ENCODE measurements at regions not wholly inside any gene's neighbourhood (a gene's known extent, or its start where the extent isn't known, plus 50 kb on each side); places are given as distances from the start of the nearest gene placed in this dataset.

DNA sequence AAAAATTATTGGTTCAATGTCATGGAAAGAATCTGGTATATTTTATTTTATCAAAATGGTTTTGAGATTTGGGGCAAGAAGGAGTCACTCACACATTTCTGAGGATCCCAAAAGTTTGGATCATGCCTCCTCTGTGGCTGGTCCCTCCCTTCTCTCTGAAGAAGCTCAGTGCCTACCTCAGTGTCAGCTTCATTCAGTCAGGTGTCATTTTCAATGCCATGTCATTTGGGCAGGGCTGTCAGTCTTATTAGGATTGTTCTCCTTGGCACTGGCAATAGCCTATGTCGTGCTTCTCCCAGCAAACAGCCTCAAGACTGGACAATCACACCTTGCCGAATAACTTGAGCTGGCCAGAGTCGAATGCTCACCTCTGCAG lies 264.5 kb upstream of the CAMK1G start:
- no peak for DNase-seq (ENCODE audit: extremely low read depth in 1 of 11, low read depth in 9 of 11, low spot score in 4 of 11)

DNA sequence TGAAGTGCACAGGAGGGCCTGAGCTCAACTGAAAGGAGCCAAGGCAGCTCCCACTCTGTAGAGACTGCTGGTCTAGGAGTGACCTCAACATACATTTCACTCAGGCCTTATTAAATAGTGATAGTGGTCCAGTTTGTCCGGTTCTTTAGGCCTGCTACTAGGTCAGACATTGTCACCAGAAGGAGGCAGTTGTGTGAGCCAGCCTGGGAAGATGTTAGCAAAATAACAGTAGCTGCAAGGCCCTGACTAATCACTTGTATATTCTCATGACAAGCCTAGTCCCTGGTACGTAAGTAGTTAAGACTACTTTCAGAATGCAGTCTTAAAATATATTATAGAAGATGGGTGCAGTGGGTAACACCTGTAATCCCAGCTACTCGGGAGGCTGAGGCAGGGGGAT lies 264.0 kb upstream of the CAMK1G start:
- DNase-seq (ENCODE audit: extremely low read depth in 1 of 11, low read depth in 9 of 11, low spot score in 4 of 11), result no peak

DNA sequence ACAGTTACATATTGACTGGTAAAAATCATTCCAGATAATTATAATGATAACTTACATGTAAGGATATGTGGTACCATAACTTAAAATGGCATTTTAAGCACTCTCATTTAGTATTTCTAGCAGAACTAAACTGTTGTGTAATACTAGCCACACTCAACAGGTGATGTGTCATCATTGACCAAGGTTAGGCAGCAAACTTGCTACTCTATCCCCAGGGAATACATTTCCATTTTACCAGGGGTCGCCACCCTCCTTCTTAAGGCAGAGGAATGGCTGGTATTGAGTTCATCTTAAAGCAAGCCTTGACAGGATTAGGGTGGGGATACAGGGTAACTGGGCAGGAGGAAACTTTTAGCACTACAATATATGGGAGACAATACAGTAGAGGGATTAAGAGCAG lies 259.8 kb upstream of the CAMK1G start:
- DNase-seq (ENCODE audit: extremely low read depth in 1 of 11, low read depth in 9 of 11, low spot score in 4 of 11), result no peak

DNA sequence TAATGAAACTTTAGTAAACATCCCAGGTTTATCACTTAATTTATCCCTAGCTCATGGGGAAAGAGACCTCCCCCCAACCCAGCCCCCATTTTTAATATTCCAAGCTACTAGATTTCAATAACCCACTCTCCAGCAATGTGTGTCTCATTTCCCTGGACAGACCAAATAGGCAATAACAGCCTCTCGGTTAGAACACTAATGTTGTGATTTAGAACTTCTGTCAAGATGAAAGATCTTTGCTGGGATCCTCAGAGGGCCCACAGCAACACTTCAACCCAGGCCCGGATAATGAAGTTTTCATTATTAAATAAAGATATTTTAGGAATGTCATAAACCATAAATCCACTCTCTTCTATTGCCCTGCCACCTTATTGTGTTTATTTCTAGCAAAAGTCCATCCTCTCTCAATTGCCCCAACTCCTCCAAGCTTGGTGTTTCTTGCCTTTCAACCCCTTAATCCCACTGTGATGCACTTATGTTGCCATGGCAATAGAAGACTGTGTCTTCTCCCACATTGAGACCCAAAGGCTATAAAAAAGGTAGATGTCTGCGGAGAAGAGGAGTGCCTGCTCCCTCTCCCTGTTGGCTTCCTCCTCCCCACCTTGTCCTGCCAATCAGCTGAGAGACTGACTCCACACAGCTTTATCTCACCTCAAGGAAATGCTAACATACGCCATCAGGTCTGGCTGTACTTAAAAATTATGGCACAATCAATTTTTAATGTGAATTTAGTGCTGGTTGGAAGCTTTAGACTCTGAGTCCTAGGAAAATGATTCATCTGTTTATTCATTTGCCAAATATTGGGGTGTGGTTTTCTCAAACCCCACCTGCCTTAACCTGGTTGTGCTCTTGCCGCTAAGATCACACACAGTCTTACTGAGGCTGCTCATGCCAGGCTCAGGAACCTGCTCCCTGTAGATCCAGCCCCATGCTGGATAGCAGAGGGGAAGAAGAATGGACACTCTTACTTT lies 258.3 kb upstream of the CAMK1G start:
- no peak for DNase-seq (ENCODE audit: extremely low read depth in 1 of 11, low read depth in 9 of 11, low spot score in 4 of 11)

DNA sequence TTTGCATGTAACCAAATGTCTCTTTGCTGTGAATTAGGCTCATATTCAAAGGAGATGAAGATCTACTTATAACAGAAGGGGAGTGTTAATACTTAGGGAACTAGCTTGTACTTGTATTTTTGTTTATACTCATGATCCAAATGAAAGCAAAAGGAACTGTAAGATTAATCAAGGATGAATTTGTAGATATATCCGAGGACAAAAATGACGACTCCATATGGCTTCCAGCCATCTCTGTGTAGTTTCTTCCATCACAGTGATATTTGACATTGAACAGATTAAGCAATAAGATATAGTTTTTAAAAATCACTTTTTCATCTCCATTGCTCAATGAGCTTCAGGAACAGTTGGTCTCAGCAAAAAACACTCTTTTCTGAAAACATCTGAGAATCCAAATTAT lies 257.4 kb upstream of the CAMK1G start:
- no peak for DNase-seq (ENCODE audit: extremely low read depth in 1 of 11, low read depth in 9 of 11, low spot score in 4 of 11)

DNA sequence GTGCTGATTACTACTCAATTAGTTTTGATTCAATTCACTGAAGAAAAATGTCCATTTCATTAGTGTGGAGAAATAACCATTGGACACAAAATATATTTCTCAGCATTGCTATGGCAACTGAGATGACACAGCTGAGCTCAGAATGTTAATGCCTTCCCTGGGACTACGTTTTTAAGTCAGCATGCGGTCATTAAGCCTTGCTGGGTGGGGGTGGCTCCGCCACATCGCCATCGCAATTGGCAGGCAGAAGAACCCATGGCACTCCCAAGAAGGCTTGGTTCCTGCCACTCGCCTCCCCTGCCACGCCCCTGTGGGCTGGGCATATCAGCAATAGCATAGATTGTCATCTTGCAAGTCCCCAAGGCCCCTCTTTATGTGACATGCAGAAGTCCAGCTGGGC lies 256.7 kb upstream of the CAMK1G start:
- DNase-seq (ENCODE audit: extremely low read depth in 1 of 11, low read depth in 9 of 11, low spot score in 4 of 11), result no peak

DNA sequence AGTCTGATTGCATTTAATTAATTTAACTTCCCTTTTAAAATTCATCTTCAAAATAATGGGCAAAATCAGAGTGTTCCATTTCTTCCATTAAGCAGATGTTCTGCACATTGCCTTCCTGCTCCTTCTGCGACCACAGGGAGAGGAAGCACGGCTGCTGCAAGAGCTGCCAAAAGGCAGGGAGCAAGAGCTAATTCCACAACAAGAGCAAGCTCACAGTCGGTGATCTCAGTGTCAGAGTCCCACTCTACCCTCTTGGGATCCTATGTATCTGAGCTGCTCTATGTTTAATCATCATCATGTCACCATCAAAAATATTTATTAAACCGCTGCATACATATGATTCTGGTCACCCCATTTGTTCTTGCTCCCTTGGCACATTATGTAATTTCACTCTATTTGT lies 255.3 kb upstream of the CAMK1G start:
- DNase-seq (ENCODE audit: extremely low read depth in 1 of 11, low read depth in 9 of 11, low spot score in 4 of 11), result no peak

DNA sequence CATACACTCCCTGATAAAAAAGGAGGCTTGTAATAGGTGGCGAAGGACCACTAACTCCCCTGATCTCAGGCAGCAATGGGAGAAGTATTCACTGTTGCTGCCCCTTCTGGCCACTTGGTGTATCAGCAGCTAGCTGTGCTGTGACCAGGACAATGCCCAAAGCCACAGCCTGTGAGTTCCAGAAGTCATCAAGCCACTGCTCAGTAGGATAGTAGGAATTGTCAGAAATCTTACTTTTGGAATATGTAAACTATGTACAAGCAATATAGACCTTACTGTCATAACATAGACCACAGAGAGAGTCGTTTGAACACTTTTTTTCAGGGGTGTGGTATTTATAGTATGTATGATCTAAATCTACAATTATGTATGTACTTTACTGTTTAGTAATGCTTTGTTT lies 248.3 kb upstream of the CAMK1G start:
- DNase-seq (ENCODE audit: extremely low read depth in 1 of 11, low read depth in 9 of 11, low spot score in 4 of 11), result no peak

DNA sequence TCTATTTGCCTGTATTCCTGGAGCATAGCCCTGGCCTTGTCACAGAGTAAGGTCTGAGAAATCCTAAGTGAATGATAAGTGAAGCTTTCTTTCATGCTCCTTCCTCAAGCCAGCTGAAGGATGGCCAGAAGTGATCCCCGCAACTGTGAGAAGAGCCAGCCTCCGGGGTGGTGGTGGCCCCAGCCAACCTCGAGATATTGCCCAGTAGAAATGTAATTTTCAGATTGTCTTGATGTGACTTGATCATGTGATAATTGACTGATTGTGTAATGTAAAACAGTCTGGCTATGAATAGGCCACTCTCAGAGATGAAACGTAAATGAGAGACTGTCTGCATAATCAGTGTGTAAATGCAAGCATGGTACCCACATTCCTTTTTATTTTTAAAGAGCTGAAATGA lies 242.4 kb upstream of the CAMK1G start:
- no peak for DNase-seq (ENCODE audit: extremely low read depth in 1 of 11, low read depth in 9 of 11, low spot score in 4 of 11)

DNA sequence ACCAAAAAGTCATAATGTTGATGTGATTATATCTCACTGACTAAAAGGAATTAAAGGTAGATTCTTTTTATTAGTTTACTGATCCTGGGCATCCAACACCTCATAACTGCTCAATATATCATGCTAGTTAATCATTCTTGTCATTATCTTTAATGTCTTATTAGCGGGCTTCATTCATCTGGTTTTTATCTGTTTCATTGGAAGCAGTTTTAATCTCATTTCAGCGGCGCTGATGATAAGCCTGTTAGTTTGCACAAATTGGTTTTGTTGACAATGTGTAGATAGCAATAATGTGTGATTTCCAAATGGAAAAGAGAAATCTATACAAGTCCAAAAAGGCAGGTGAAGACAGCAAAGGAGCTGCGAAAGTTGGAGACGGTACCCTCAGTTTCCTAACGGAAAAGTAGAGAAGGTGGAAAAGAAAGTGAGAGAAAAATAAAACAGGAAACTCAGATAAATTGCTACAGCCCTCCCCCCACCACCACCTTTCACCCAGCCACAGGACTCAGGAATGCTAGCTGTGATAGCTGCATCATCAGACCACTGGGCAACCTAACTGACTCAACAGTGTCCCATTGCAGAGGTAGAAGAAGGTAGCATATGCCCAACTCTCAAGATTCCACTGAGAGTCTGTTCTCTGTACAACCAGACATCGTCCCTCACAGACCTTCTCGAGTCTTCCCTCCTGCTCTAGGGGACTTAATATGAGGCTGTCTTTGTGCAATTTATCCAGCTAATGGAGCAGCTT lies 241.7 kb upstream of the CAMK1G start:
- DNase-seq (ENCODE audit: extremely low read depth in 1 of 11, low read depth in 9 of 11, low spot score in 4 of 11), result no peak

DNA sequence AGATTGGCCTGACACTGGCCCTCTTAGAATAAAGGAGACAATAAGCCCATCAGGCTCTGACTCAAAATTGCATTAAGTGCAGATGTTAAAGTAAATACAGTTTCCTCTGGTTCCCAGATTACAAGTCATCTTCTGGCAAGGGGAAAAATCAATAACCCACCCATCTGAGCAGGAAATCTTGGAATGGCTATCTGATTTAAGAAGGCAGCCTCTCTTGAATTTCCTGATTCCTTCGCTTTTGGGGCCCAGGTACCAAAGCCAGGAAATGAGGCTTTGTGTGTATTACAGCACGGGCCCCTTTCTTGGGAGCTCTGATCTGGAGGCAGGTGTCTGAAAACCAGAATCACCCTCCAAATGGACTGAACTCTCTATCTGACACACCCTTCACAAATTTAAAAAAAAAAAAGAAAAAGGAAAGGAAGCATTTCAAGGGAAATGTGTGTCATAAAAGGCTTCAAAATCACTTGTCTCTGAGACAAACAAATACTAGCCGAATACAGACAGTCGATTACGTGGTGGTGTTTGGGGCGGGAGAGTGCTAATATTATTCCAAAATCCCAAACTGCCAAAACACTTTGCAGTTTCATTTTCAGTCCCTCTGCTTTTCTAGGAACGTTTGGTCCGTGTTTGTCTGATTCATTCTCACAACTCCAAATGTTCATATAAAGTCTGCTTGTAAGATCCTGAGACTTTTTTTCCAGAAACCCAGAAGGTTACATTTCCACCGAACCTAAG lies 240.9 kb upstream of the CAMK1G start:
- no peak for DNase-seq (ENCODE audit: extremely low read depth in 1 of 11, low read depth in 9 of 11, low spot score in 4 of 11)

DNA sequence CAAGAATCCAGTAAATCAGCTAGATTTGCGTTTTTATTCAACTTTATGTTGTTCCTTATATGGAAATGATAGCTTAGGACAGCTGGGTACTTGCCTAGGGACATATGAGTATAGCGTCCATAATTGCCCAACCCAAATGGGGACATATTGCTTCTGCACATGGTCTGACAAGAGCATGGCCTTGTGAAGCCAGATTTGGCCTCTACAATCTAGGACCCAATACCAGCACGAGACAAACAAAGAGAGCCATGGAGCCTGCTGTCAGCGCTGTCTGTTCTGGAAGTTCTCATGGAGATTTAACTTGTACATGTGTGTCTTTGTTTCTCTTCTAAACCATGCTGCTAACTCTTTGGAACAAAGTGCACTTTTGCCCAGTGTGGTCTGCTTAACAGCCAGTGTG lies 240.0 kb upstream of the CAMK1G start:
- no peak for DNase-seq (ENCODE audit: extremely low read depth in 1 of 11, low read depth in 9 of 11, low spot score in 4 of 11)

DNA sequence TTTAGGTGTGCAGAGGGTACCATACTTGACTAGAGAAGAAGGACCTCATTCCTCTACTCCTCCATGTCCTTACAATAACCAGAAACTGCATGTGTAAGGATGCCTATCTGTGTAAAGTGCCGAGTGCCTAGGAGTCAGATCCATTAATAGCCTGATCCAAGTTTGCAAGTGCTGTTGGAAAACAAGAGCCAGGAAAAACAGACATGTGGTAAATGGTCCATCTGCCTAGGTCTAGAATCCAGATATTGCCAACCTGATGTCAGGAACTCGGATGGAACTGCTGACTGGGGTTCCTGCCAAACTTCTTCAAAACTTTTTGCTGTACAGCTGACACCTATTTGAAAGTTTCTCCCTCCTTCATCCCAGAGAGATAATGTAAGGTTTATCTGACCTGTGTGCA lies 239.4 kb upstream of the CAMK1G start:
- no peak for DNase-seq (ENCODE audit: extremely low read depth in 1 of 11, low read depth in 9 of 11, low spot score in 4 of 11)

DNA sequence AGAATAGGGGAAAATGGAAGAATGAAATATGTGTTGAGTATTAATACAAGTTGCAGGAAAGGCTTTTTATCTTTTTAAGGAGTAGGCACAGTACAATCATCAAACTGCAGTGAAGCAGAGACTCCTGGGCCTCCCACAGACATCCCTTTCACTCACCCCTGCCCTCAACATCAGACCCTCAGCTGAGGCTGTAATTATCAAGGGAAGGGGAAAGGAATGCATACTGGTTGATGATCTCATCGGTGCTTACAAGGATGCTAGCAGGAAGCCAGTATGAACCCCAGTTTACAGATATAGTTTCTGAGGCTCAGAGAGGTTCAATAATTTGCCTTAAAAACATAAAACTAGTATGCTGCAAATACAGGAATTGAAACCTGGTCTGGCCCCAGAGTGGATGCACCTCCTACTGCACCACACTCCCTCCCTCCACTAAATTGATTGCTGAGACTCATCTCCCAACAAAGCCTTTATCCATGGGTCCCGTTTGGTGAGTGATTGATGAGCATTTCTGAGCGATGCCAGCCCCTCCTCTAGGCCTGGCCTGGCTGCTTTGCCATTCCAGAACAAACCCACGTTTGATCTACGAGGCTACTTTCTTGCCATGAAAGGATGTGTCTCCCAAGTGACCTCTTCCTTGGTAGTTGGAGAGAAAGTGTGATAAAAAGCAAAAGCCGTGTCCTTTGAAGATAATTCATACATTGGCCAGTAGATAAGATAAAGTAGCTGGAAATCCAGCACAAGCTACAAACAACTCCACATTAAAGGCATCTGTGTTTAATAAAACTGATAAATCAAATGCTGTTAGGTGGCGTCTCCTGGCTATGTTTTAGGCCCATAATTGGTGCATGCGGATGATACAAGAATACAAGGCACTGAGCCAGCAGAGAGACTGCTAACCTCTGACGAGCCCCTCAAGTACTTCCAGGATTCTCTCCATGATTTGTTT lies 233.9 kb upstream of the CAMK1G start:
- no peak for DNase-seq (ENCODE audit: extremely low read depth in 1 of 11, low read depth in 9 of 11, low spot score in 4 of 11)

DNA sequence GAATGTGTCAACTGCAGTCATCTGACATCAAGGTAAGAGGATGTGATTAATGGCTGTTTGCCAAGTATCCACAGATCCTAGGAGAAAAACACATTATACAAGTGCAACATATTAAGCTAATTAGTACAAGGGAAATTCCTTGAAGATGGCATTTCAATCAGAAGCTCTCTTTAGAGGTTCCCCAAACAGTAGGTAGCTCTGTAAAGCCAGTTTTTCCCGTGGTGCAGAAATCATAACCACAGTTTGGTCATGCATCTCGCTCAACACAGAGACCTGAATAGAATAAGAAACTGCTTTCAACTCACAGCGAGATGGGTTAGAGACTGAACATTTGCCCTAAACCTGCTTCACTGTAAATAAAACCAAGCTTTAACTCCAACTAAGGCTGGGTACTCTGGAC lies 230.5 kb upstream of the CAMK1G start:
- no peak for DNase-seq (ENCODE audit: extremely low read depth in 1 of 11, low read depth in 9 of 11, low spot score in 4 of 11)

DNA sequence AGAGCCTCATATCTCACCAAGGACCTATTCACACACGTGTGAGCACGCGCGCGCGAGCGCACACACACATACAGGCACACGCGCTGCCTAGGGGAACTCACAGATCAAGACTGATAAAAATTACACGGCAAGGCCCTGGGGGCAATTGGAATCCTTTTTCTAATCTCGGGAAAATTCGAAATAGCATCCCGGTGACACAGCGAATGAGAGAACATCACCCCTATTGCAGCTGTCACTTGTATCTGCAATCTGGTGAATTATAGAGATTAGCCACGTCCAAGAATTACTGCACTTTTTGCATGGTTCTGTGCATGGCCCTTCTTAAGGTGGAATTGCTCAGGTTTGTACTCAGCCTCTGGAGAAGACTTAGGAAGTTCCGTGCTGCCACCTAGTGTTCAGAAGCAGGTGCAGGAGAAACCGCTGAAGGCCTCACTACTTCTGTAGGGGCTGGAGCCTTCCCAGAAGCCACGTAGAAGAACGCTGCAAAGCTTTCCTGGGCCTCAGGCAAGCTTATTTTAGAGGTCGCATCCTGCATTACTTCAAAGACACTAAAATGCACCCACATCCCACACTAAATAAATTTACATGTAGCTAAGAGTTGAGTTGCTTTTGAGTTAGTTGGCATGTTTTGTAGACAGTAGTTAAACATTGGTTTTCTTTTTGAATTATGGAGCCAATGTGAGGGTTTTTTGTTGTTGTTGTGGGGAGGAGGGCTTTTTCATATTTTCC lies 229.2 kb upstream of the CAMK1G start:
- DNase-seq (ENCODE audit: extremely low read depth in 1 of 11, low read depth in 9 of 11, low spot score in 4 of 11), result peak; percentile 77 to 93 (median 85)

DNA sequence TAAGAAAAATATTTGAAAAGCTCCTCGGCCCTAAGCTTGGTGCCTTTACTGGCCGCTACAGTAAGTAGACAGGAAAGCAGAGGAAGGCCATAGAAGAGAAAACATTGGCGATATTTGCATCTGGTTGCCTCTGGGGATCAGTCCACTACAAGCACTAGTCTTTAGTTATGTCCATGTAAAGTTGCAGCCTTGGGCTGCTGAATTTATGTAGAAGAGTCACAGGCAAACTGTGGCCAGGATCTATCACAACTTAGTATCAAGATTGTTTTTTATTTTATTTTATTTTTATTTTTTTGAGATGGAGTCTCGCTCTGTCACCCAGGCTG lies 228.7 kb upstream of the CAMK1G start:
- no peak for DNase-seq (ENCODE audit: extremely low read depth in 1 of 11, low read depth in 9 of 11, low spot score in 4 of 11)

DNA sequence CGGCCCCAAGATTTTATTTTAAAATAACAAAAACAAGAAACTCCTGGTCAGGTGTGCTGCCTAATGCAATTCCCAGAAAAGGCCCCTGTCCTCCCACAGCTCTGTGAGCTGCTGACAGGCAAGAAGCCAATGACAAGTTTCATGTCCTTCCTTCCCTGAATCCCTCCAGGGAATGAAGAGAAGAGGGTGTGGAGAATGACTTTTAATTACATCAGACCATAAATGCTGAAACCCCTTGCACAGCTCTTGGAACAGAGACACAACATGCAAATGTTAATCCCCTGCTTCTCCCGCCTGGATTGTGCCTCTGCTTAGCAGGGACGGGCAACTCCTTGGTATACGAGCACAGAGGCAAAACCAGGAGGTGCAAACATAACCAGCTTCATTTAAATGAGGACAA lies 228.1 kb upstream of the CAMK1G start:
- DNase-seq (ENCODE audit: extremely low read depth in 1 of 11, low read depth in 9 of 11, low spot score in 4 of 11), result no peak
